Ovary (tissue), 7 donors: ENCODE measurements at regions not wholly inside any gene's neighbourhood (a gene's known extent, or its start where the extent isn't known, plus 50 kb on each side); places are given as distances from the start of the nearest gene placed in this dataset.
"Not testable (repeated sequence)": the region's sequence is repeated elsewhere in the genome, so short reads cannot be mapped to it uniquely, and the experiment has no call there.

Experiments
- DNase-seq, 5 donors: peaks; one replicate each; pipeline ENCODE4 v3.0.0-alpha.2; 2019 to 2020
- H3K27ac ChIP-seq, 2 donors: fragments of 200-600 bp; one replicate each; pipeline versions ENCODE4 v1.5.1 to v1.8.0; 2019 to 2022
- H3K27me3 ChIP-seq: fragments of 200-600 bp; one replicate; pipeline ENCODE4 v1.8.0; 2022
- H3K36me3 ChIP-seq: fragments of 200-600 bp; sonication (generic); one replicate; pipeline ENCODE4 v1.5.1; 2019
- H3K4me1 ChIP-seq: one replicate; pipeline ENCODE4 v1.8.1; 2013; ENCODE audit warnings: mild to moderate bottlenecking, moderate library complexity; ENCODE audit not compliant: insufficient read depth
- H3K4me3 ChIP-seq: fragments of 200-600 bp; sonication (generic); one replicate; pipeline ENCODE4 v1.5.1; 2017
- H3K9me3 ChIP-seq, 2 donors: fragments of 200-600 bp in 1 of 2; sonication (generic) in 1 of 2; one replicate each; pipeline versions ENCODE4 v1.5.1 to v1.8.1; 2013 to 2019; ENCODE audit warnings: mild to moderate bottlenecking in 1 of 2, moderate library complexity in 1 of 2
- CTCF ChIP-seq, 3 donors: fragments of 450-650 bp in 2 of 3; fragments of 200-600 bp in 1 of 3; IDR thresholded peaks; one replicate each; pipeline versions ENCODE4 v1.5.1 to v1.8.0; 2016 to 2022; ENCODE audit warnings: antibody characterized with exemption in 3 of 3, mild to moderate bottlenecking in 1 of 3
- EP300 ChIP-seq: sonication (generic); formaldehyde crosslinking; IDR thresholded peaks from one replicate; pipeline ENCODE4 v1.6.1; 2017; ENCODE audit warnings: antibody characterized with exemption
- POLR2A ChIP-seq: fragments of 450-650 bp; IDR thresholded peaks from one replicate; pipeline ENCODE4 v1.6.1; 2017; ENCODE audit warnings: antibody characterized with exemption, mild to moderate bottlenecking, moderate library complexity
- WGBS, 3 donors: extraction: QIAGEN DNeasy Blood & Tissue Kit in 1 of 3; methylation state at CpG; one replicate each; pipeline versions ENCODE4 v1.1.5 to v1.1.7; 2013 to 2017; 5-methylcytosine and 5-hydroxymethylcytosine counted together
- intact Hi-C, 4 donors: fragments of 100-400 bp; cut with DNase I; formaldehyde crosslinking; loops; one replicate each; pipeline versions ENCODE4 v1.11.0 to v1.15.1; 2022 to 2023
- donor health status: DM: no; HTN: no; CAD: no; lungs with moderate emphysema.
- donor health status: DM: no; HTN: no; CAD: no.
- donor health status: Bipolar disorder and iron deficiency.
- donor health status: DM: no; HTN: no; CAD: no.
- donor health status: DM: yes; HTN: yes; CAD: no.

GRCh38 chr10:90087197-90088023, 386.0 kb downstream of the KIF20B start:
- DNase-seq = no peak
- H3K4me3 ChIP-seq = no peak overlapping the region
- no peaks in the 10 kb centered on the region for H3K9me3 ChIP-seq
- no peak overlapping the region for H3K27ac ChIP-seq
- H3K36me3 ChIP-seq = no peaks in the 10 kb centered on the region
- no peaks in the 10 kb centered on the region for H3K4me1 ChIP-seq
- 72 to 77% (median 73%) methylated on average over 2 of the region's 2 CpGs for WGBS, 3 donors
- no peak for TF ChIP-seq CTCF (IDR thresholded peaks at IDR 0.05)
- TF ChIP-seq EP300 = no peak
- TF ChIP-seq POLR2A = no peak
- H3K27me3 ChIP-seq = no peaks in the 10 kb centered on the region
- intact Hi-C loops = no loop called here

- intact Hi-C loops = no loop called here
- no peaks in the 10 kb centered on the region for H3K36me3 ChIP-seq
- 88 to 94% (median 93%) methylated on average over 4 of the region's 4 CpGs for WGBS, 3 donors
These were observed 386.6 kb downstream of the KIF20B start for GRCh38 chr10:90088024-90088317.

GRCh38 chr10:90089719-90090118, 388.3 kb downstream of the KIF20B start:
- no peaks in the 10 kb centered on the region for H3K4me1 ChIP-seq
- H3K27me3 ChIP-seq = no peaks in the 10 kb centered on the region
- TF ChIP-seq POLR2A = no peak
- no peak for TF ChIP-seq CTCF (IDR thresholded peaks at IDR 0.05)
- no peak for TF ChIP-seq EP300
- no peak overlapping the region for H3K4me3 ChIP-seq
- 6 to 29% (median 13%) methylated on average over 2 of the region's 2 CpGs for WGBS, 3 donors
- DNase-seq = no peak
- H3K36me3 ChIP-seq = no peaks in the 10 kb centered on the region
- intact Hi-C loops = no loop called here
- H3K27ac ChIP-seq = no peak overlapping the region
- no peaks in the 10 kb centered on the region for H3K9me3 ChIP-seq

More at GRCh38 chr10:90088024-90088317, 386.6 kb downstream of the KIF20B start:
- Histone ChIP-seq H3K4me3 (no peak overlapping the region), H3K4me1 (no peaks in the 10 kb centered on the region), H3K9me3 (no peaks in the 10 kb centered on the region), H3K27ac (no peak overlapping the region), H3K27me3 (no peaks in the 10 kb centered on the region)
- no peak for DNase-seq
- no peak for TF ChIP-seq POLR2A
- TF ChIP-seq CTCF (IDR thresholded peaks at IDR 0.05) = no peak
- TF ChIP-seq EP300 = no peak

- Histone ChIP-seq H3K27me3 (no peaks in the 10 kb centered on the region), H3K4me1 (no peaks in the 10 kb centered on the region), H3K36me3 (no peaks in the 10 kb centered on the region), H3K27ac (no peak overlapping the region), H3K9me3 (no peaks in the 10 kb centered on the region), H3K4me3 (no peak overlapping the region)
- intact Hi-C loops = no loop called here
- no peak for TF ChIP-seq CTCF (IDR thresholded peaks at IDR 0.05)
- TF ChIP-seq POLR2A = no peak
- no peak for TF ChIP-seq EP300
- 67 to 84% (median 73%) methylated on average over 5 of the region's 5 CpGs for WGBS, 3 donors
- DNase-seq = no peak
These were observed 394.8 kb downstream of the KIF20B start for GRCh38 chr10:90096196-90096595.

GRCh38 chr10:90107581-90107980, 406.2 kb downstream of the KIF20B start:
- intact Hi-C loops = not testable (repeated sequence)

More at GRCh38 chr10:90107581-90107980, 406.2 kb downstream of the KIF20B start:
- not testable (repeated sequence) for H3K27me3 ChIP-seq, DNase-seq, H3K27ac ChIP-seq, H3K9me3 ChIP-seq, H3K4me1 ChIP-seq, H3K36me3 ChIP-seq, H3K4me3 ChIP-seq
